GM10266 (cell line): ENCODE measurements at regions not wholly inside any gene's neighbourhood (a gene's known extent, or its start where the extent isn't known, plus 50 kb on each side); places are given as distances from the start of the nearest gene placed in this dataset.

Experiments
- DNase-seq: peaks from one replicate; pipeline ENCODE4 v3.0.0; 2012; ENCODE audit errors: extremely low spot score
- CTCF ChIP-seq: IDR thresholded peaks from 2 replicates; pipeline ENCODE4 v1.5.1; 2012; ENCODE audit warnings: mild to moderate bottlenecking, low read depth; ENCODE audit not compliant: control insufficient read depth, insufficient read depth; ENCODE audit errors: missing control alignments

- TF ChIP-seq CTCF = peak; percentile 88
- peak; percentile 70 for DNase-seq
These were observed 404.7 kb upstream of the TRPC7 start for GRCh38 chr5:136769900-136770684.

- TF ChIP-seq CTCF = no peak
- no peak for DNase-seq
These were observed 403.7 kb upstream of the TRPC7 start for GRCh38 chr5:136769093-136769492.

GRCh38 chr5:136768457-136768856 is 403.1 kb upstream of the TRPC7 start:
- no peak for TF ChIP-seq CTCF
- no peak for DNase-seq

- DNase-seq = no peak
These were observed 401.1 kb upstream of the TRPC7 start for GRCh38 chr5:136766456-136766855.

GRCh38 chr5:136764601-136765000 is 399.3 kb upstream of the TRPC7 start:
- no peak for DNase-seq
- no peak for TF ChIP-seq CTCF

More at GRCh38 chr5:136766456-136766855, 401.1 kb upstream of the TRPC7 start:
- no peak for TF ChIP-seq CTCF

GRCh38 chr5:136763548-136763947 is 398.2 kb upstream of the TRPC7 start:
- TF ChIP-seq CTCF = no peak
- DNase-seq = no peak

- TF ChIP-seq CTCF = no peak
- no peak for DNase-seq
These were observed 388.9 kb upstream of the TRPC7 start for GRCh38 chr5:136754216-136754615.
